ENCODE measurements at regions not wholly inside any gene's neighbourhood (a gene's known extent, or its start where the extent isn't known, plus 50 kb on each side); places are given as distances from the start of the nearest gene placed in this dataset.

DNA sequence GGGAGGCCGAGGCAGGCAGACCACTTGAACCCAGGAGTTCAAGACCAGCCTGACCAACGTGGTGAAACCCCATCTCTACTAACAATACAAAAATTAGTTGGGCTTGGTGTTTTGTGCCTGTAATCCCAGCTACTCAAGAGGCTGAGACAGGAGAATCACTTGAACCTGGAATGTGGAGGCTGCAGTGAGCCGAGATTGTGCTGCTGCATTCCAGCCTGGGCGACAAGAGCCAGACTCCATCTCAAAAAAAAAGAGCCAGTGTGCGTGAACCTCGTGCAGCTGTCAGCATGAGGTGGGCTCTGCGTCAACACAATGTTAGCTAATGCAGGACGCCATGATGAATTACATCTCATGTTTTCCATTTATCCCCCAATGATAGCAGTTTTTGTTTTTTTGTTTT, 110.7 kb upstream of the SLC45A1 start:
- no peak for DNase-seq (ENCODE audit: low spot score)
- Mint-ChIP-seq H3K4me1 (ENCODE audit: low read depth) (peaks cover 11% of the 10 kb centered on the region), H3K27me3 (ENCODE audit: low read depth) (peaks cover 5% of the 10 kb centered on the region), H3K4me3 (ENCODE audit: low read depth) (no peak overlapping the region), H3K9me3 (no peaks in the 10 kb centered on the region), H3K27ac (no peak overlapping the region), H3K36me3 (ENCODE audit: low read depth) (no peaks in the 10 kb centered on the region)
- intact Hi-C loops (cut with micrococcal nuclease) = no loop called here

DNA sequence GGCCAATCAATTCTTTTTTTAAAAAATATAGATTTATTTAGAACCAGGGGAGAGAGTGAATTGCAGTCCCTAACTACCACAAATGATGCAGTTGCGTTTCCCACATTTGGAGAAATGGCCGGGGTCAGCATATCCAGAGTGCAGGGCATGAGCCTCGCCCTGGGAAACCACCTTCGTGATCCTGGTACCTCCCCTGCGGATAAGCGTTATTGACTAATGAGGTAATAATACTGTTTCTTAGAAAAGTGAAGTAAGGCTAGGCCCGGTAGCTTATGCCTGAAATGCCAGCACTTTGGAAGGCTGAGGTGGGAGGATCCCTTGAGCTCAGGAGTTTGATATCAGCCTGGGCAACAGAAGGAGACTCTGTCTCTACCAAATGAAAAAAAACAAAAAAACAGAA, 111.5 kb upstream of the SLC45A1 start:
- DNase-seq (ENCODE audit: low spot score) = no peak
- Mint-ChIP-seq H3K27me3 (ENCODE audit: low read depth) (peaks cover 7% of the 10 kb centered on the region), H3K9me3 (no peaks in the 10 kb centered on the region), H3K4me3 (ENCODE audit: low read depth) (no peak overlapping the region), H3K36me3 (ENCODE audit: low read depth) (no peaks in the 10 kb centered on the region), H3K27ac (no peak overlapping the region), H3K4me1 (ENCODE audit: low read depth) (peaks cover 4% of the 10 kb centered on the region)
- intact Hi-C loops (cut with micrococcal nuclease) = no loop called here

GRCh38 chr1:8205771-8206170, 112.1 kb upstream of the SLC45A1 start:
- intact Hi-C loops (cut with micrococcal nuclease) = no loop called here
- Mint-ChIP-seq H3K36me3 (ENCODE audit: low read depth) (no peaks in the 10 kb centered on the region), H3K27ac (no peak overlapping the region), H3K4me3 (ENCODE audit: low read depth) (no peak overlapping the region), H3K9me3 (no peaks in the 10 kb centered on the region), H3K27me3 (ENCODE audit: low read depth) (peaks cover 7% of the 10 kb centered on the region), H3K4me1 (ENCODE audit: low read depth) (peaks cover 4% of the 10 kb centered on the region)
- no peak for DNase-seq (ENCODE audit: low spot score)

- DNase-seq (ENCODE audit: low spot score) = no peak
- no peaks in the 10 kb centered on the region for H3K36me3 Mint-ChIP-seq (ENCODE audit: low read depth)
- H3K27me3 Mint-ChIP-seq (ENCODE audit: low read depth) = peaks cover 3% of the 10 kb centered on the region
- H3K27ac Mint-ChIP-seq = no peak overlapping the region
- no peaks in the 10 kb centered on the region for H3K4me1 Mint-ChIP-seq (ENCODE audit: low read depth)
- intact Hi-C loops (cut with micrococcal nuclease) = no loop called here
- no peaks in the 10 kb centered on the region for H3K9me3 Mint-ChIP-seq
- H3K4me3 Mint-ChIP-seq (ENCODE audit: low read depth) = no peak overlapping the region
Measured at GRCh38 chr1:8204826-8205225, 113.1 kb upstream of the SLC45A1 start.

DNA sequence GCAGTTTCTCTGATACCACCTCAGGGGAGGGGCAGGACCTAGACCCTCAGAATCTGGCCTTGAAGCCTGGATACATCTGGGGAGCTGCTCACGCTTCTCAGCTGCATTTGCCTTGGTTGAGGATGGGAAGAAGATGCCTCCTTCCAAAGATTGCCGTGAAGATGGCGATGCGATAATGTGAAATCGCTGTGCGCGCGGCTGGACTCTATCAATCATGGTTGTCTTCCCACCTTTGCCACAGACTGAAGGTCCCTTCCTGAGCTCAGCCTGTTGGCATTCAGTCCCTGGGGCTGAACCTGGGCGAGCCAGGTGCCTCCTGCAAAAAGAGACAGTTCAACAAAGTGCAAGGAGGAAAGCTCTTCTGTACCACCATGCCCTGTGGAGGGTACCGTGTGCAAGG, 114.4 kb upstream of the SLC45A1 start:
- intact Hi-C loops (cut with micrococcal nuclease) = no loop called here

GRCh38 chr1:8203056-8203455, 114.9 kb upstream of the SLC45A1 start:
- H3K36me3 Mint-ChIP-seq (ENCODE audit: low read depth) = no peaks in the 10 kb centered on the region
- no peak for DNase-seq (ENCODE audit: low spot score)
- H3K27me3 Mint-ChIP-seq (ENCODE audit: low read depth) = peaks cover 3% of the 10 kb centered on the region
- intact Hi-C loops (cut with micrococcal nuclease) = no loop called here
- H3K4me3 Mint-ChIP-seq (ENCODE audit: low read depth) = no peak overlapping the region
- H3K27ac Mint-ChIP-seq = no peak overlapping the region
- H3K4me1 Mint-ChIP-seq (ENCODE audit: low read depth) = peaks cover 2% of the 10 kb centered on the region
- H3K9me3 Mint-ChIP-seq = no peaks in the 10 kb centered on the region

More for the DNA sequence above, 114.4 kb upstream of the SLC45A1 start:
- no peak overlapping the region for H3K27ac Mint-ChIP-seq
- H3K4me1 Mint-ChIP-seq (ENCODE audit: low read depth) = peaks cover 2% of the 10 kb centered on the region
- no peaks in the 10 kb centered on the region for H3K9me3 Mint-ChIP-seq
- H3K36me3 Mint-ChIP-seq (ENCODE audit: low read depth) = no peaks in the 10 kb centered on the region
- DNase-seq (ENCODE audit: low spot score) = no peak
- H3K27me3 Mint-ChIP-seq (ENCODE audit: low read depth) = peaks cover 3% of the 10 kb centered on the region
- H3K4me3 Mint-ChIP-seq (ENCODE audit: low read depth) = no peak overlapping the region

DNA sequence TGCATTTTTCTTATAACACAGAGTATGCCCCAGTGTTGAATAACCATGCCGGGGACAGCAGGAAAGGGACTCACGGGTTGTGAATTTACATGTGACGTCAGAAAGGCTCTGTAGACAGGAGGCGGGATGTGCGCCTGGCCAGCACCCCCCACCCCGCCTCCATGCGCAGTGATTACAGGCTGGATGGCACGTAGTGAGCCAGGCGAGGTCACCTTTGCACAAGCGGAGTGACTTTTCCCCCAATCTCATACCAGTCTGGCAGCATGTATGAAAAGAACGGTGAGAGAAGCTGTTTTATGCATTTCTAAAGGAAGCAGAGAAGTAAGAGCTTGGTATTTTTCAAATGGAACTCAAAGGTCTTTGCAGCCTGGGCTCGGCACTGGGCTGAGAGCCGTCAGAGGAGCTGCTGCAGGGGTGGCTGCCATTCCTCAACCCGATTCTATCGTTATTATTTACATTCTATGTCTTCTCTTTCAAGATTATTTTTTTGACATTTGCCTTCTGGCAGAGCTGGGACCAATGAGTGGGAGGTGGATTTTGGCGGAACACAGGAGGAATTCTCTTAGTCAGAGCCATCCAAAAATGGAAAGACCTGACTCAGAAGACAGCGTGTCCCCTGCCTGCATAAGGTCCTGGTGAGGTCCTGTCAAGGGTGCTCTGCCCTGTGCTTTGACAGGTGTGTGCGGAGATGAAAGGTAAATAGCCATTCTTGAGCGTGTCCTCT, 115.6 kb upstream of the SLC45A1 start:
- intact Hi-C loops (cut with micrococcal nuclease) = no loop called here
- Mint-ChIP-seq H3K27me3 (ENCODE audit: low read depth) (peaks cover 3% of the 10 kb centered on the region), H3K4me3 (ENCODE audit: low read depth) (no peak overlapping the region), H3K9me3 (no peaks in the 10 kb centered on the region), H3K27ac (no peak overlapping the region), H3K36me3 (ENCODE audit: low read depth) (no peaks in the 10 kb centered on the region), H3K4me1 (ENCODE audit: low read depth) (peaks cover 8% of the 10 kb centered on the region)
- DNase-seq (ENCODE audit: low spot score) = no peak

GRCh38 chr1:8201331-8201861, 116.5 kb upstream of the SLC45A1 start:
- intact Hi-C loops (cut with micrococcal nuclease) = no loop called here
- H3K9me3 Mint-ChIP-seq = no peaks in the 10 kb centered on the region
- H3K36me3 Mint-ChIP-seq (ENCODE audit: low read depth) = no peaks in the 10 kb centered on the region

DNA sequence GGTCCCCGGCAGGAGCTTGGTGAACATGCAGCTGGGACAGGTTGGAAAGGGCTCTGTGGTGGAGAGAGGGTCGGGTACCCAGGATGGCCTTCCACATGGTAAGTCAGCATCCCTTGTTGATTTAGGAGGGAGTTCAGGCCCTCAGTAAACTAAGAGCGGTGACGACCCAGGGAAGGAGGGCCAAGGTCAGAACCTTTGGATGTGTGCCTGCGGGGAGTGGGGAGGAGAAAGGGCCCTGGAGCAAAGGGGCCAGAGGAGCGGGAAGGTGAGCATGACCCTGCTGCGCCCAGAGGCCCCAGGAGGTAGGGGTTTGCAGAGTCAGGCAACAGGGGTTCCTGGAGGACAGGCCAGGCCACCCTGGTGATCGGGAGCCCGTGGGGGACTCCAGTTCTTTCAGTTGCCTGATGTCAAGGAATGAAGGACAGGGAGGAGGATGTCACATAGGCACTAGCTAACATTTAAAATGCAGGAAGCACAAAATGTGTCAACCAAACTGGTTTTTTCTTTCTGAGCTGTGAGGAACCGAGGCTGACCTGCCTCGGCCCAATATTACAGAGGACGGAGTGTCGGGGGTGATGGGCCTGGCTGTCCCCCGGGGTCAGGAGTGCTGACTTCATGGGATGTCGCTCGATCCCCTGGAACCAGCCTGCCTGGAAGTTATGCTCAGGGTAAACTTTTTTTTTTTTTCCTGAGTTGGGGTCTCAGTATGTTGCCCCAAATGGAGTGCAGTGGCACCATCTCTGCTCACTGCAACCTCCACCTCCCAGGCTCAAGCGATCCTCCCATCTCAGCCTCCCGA, 117.4 kb upstream of the SLC45A1 start:
- intact Hi-C loops (cut with micrococcal nuclease) = no loop called here
- no peaks in the 10 kb centered on the region for H3K36me3 Mint-ChIP-seq (ENCODE audit: low read depth)
- no peak for DNase-seq (ENCODE audit: low spot score)
- H3K9me3 Mint-ChIP-seq = no peaks in the 10 kb centered on the region
- peaks cover 3% of the 10 kb centered on the region for H3K27me3 Mint-ChIP-seq (ENCODE audit: low read depth)
- H3K4me3 Mint-ChIP-seq (ENCODE audit: low read depth) = no peak overlapping the region
- H3K4me1 Mint-ChIP-seq (ENCODE audit: low read depth) = peaks cover 8% of the 10 kb centered on the region
- H3K27ac Mint-ChIP-seq = no peak overlapping the region

More at GRCh38 chr1:8201331-8201861, 116.5 kb upstream of the SLC45A1 start:
- H3K27me3 Mint-ChIP-seq (ENCODE audit: low read depth) = peaks cover 3% of the 10 kb centered on the region
- H3K4me3 Mint-ChIP-seq (ENCODE audit: low read depth) = no peak overlapping the region
- DNase-seq (ENCODE audit: low spot score) = no peak
- no peak overlapping the region for H3K27ac Mint-ChIP-seq
- peaks cover 8% of the 10 kb centered on the region for H3K4me1 Mint-ChIP-seq (ENCODE audit: low read depth)

DNA sequence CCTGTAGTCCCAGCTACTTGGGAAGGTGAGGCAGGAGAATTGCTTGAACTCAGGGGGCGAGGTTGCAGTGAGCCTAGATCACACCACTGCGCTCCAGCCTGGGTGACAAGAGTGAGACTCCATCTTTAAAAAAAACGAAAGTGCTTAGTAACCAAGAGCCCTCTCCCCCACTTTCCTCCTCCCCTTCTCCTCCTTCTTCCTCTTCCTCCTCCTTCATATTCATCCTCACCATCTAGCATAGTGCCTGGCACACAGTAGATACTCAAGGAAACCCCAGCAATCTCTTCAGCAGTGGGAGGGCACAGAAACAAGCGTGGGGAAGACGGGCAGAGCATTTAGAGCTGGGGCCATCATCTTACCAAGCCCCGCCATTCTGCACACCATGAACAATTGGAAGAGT, 119.4 kb upstream of the SLC45A1 start:
- Mint-ChIP-seq H3K27ac (no peak overlapping the region), H3K4me3 (ENCODE audit: low read depth) (no peak overlapping the region), H3K27me3 (ENCODE audit: low read depth) (peaks cover 5% of the 10 kb centered on the region), H3K4me1 (ENCODE audit: low read depth) (peaks cover 14% of the 10 kb centered on the region), H3K9me3 (no peaks in the 10 kb centered on the region), H3K36me3 (ENCODE audit: low read depth) (no peaks in the 10 kb centered on the region)
- intact Hi-C loops (cut with micrococcal nuclease) = no loop called here
- no peak for DNase-seq (ENCODE audit: low spot score)

DNA sequence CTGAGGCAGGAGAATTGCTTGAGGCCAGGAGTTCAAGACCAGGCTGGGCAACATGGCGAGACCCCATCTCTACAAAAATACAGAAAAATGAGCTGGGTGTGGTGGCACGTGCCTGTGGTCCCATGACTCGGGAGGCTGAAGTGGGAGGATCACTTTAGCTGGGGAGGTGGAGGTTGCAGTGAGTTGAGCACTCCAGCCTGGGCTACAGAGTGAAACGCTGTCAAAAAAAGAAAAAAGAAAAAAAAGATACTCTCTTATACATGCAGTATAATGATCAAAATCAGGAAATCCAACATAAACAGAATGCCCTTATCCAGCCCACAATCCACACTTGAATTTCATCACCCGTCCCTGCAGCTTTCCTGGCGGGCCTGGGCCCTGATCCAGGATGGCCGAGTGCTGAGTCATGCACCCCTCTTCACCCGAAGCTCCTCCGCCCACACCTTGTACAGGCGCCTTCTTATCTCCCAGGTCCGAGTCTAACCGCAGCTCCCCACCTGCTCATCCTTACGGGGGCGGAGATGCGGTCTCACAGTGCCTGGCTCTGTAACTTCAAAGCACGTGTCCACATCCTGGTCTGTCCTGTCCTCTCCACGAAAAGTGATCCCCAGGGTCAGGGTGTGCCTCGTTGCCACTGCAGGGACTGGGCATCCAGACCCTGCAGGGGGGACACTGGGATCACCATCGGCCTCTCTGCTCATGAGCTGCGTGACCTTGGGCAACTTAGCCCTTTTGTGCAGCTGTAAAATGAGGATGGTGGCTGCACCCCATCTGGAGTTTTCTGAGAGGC, 120.2 kb upstream of the SLC45A1 start:
- H3K36me3 Mint-ChIP-seq (ENCODE audit: low read depth) = no peaks in the 10 kb centered on the region

DNA sequence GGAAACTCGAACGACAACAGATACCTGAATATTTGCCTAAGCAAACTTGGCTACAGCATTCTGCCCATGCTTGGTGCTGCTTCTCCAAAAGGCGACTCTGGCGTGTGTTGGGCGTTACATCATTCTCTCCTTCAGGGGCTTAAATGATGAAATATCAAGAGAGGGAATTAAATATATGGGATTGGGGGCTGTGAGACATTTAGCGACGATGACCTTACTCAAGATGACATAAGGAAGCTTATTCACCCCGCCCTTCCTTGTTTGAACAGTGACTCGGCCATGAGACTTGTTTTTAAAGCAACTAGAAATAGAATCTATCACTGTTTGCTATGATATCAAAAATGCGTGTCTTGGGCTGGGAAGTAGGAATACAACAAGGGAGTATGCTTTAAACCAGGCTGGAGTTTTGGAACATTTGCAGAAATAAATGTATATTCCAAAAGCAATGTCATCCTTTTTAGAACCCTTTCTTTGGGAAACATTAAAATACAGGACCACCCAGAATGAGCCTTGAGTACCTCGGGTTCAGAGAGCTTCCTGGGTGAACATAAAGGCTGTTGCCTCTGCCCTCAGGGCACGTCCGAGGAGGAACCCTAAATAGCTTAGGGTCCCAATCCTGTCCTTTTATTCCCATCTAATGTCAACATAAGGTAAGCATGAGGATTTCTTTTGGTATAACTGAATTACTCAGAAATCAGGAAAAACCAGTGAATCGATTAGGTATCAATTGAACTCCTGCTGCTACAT, 123.3 kb upstream of the SLC45A1 start:
- Mint-ChIP-seq H3K27me3 (ENCODE audit: low read depth) (peaks cover 2% of the 10 kb centered on the region), H3K4me3 (ENCODE audit: low read depth) (no peak overlapping the region), H3K4me1 (ENCODE audit: low read depth) (peaks cover 18% of the 10 kb centered on the region), H3K36me3 (ENCODE audit: low read depth) (no peaks in the 10 kb centered on the region), H3K9me3 (no peaks in the 10 kb centered on the region), H3K27ac (no peak overlapping the region)
- intact Hi-C loops (cut with micrococcal nuclease) = no loop called here
- DNase-seq (ENCODE audit: low spot score) = no peak

More for the DNA sequence above, 120.2 kb upstream of the SLC45A1 start:
- intact Hi-C loops (cut with micrococcal nuclease) = no loop called here
- H3K9me3 Mint-ChIP-seq = no peaks in the 10 kb centered on the region
- no peak overlapping the region for H3K4me3 Mint-ChIP-seq (ENCODE audit: low read depth)
- H3K27ac Mint-ChIP-seq = no peak overlapping the region
- DNase-seq (ENCODE audit: low spot score) = no peak
- H3K4me1 Mint-ChIP-seq (ENCODE audit: low read depth) = peaks cover 14% of the 10 kb centered on the region
- peaks cover 5% of the 10 kb centered on the region for H3K27me3 Mint-ChIP-seq (ENCODE audit: low read depth)
